K562 (cell line): ENCODE measurements at regions not wholly inside any gene's neighbourhood (a gene's known extent, or its start where the extent isn't known, plus 50 kb on each side); places are given as distances from the start of the nearest gene placed in this dataset.

Experiments used
- ATAC-seq: fragments of 200-7000 bp; cut with Tn5 transposase; 3 replicates; pipeline ENCODE4 v1.9.1; 2020; ENCODE audit warnings: moderate library complexity
- BruUV-seq: library from RNA; stranded (reverse); fragments of 400-500 nt; replicated peaks from 2 replicates; lab custom pipeline; 2021; lab: Mats Ljungman, UMichigan
- CTCF ChIA-PET: fragments of 300-600 bp; formaldehyde crosslinking; extraction: SDS; loops from one replicate; lab custom pipeline; 2021; ENCODE audit warnings: low intra/inter-chr PET ratio; lab: Yijun Ruan, JAX
- POLR2A ChIA-PET: fragments of 300-600, 350-650 bp; sonication (Branson Sonifier 250); formaldehyde crosslinking; extraction: SDS; loops from one replicate; lab custom pipeline; 2021; ENCODE audit warnings: antibody characterized with exemption, inconsistent platforms; lab: Yijun Ruan, JAX
- DNase-seq, 4 experiments: peaks; one replicate each; pipeline versions ENCODE4 v3.0.0 to v3.0.0-alpha.2; 2011 to 2018; ENCODE audit warnings: low spot score in 3 of 4, mixed read lengths in 3 of 4; ENCODE audit errors: extremely low read depth in 1 of 4
- FAIRE-seq: peaks from 2 replicates; lab custom pipeline; 2011; peaks lifted over from hg19 to GRCh38; lab: Jason Lieb, UNC
- H2AFZ ChIP-seq: 2 replicates; pipeline ENCODE4 v1.6.0; 2011; ENCODE audit warnings: low read depth, low read length, control low read depth, inconsistent platforms
- H3K27ac ChIP-seq: fragments of 200-600 bp; 3 replicates; pipeline ENCODE4 v1.8.0; 2011; ENCODE audit warnings: low read depth, mild to moderate bottlenecking, control low read depth, inconsistent platforms, low read length, moderate library complexity, mixed read lengths; ENCODE audit errors: extremely low read depth
- H3K27me3 ChIP-seq, 2 experiments: fragments of 300-600 bp in 1 of 2; 2 replicates in 1 of 2; 3 replicates in 1 of 2; pipeline versions ENCODE4 v1.6.0 to v1.8.0; 2011; ENCODE audit warnings: inconsistent platforms in 2 of 2, low read length in 2 of 2, mild to moderate bottlenecking in 1 of 2, mixed read lengths in 1 of 2, moderate library complexity in 1 of 2; ENCODE audit not compliant: control insufficient read depth in 2 of 2, insufficient read depth in 2 of 2
- H3K36me3 ChIP-seq: fragments of 300-600 bp; 3 replicates; pipeline ENCODE4 v1.8.0; 2011; ENCODE audit warnings: mild to moderate bottlenecking, low read length, inconsistent platforms; ENCODE audit not compliant: control insufficient read depth, insufficient read depth
- H3K4me1 ChIP-seq, 2 experiments: fragments of 200-600 bp in 1 of 2; replicated peaks in 1 of 2; 2 replicates in 1 of 2; 3 replicates in 1 of 2; pipeline versions ENCODE4 v1.5.1 to v1.8.0; 2011; ENCODE audit warnings: inconsistent platforms in 2 of 2, low read length in 2 of 2, mild to moderate bottlenecking in 1 of 2, mixed read lengths in 1 of 2, moderate library complexity in 1 of 2; ENCODE audit not compliant: control insufficient read depth in 2 of 2, insufficient read depth in 2 of 2
- H3K4me2 ChIP-seq: 2 replicates; pipeline ENCODE4 v1.6.1; 2011; ENCODE audit warnings: low read length, control low read depth, inconsistent platforms, mixed read lengths; ENCODE audit not compliant: insufficient read depth
- H3K4me3 ChIP-seq: fragments of 200-600 bp; sonication (generic), shearing (Covaris generic); 2 replicates; pipeline ENCODE4 v1.5.1; 2016; ENCODE audit warnings: control low read depth, inconsistent platforms
- H3K79me2 ChIP-seq: fragments of 200-600 bp; 3 replicates; pipeline ENCODE4 v1.8.0; 2011; ENCODE audit warnings: low read length, inconsistent platforms; ENCODE audit not compliant: control insufficient read depth, insufficient read depth
- H3K9ac ChIP-seq, 2 experiments: 2 replicates each; pipeline versions ENCODE4 v1.6.0 to v1.6.1; 2011; ENCODE audit warnings: low read depth in 2 of 2, low read length in 2 of 2, control low read depth in 1 of 2, inconsistent platforms in 1 of 2, mild to moderate bottlenecking in 1 of 2, mixed read lengths in 1 of 2; ENCODE audit not compliant: insufficient read depth in 1 of 2
- H3K9me1 ChIP-seq: one replicate; pipeline ENCODE4 v1.6.0; 2011; ENCODE audit warnings: inconsistent platforms, mild to moderate bottlenecking, low read length, moderate library complexity; ENCODE audit not compliant: control insufficient read depth, insufficient read depth
- H3K9me3 ChIP-seq: replicated peaks from 2 replicates; pipeline ENCODE4 v1.5.1; 2011; ENCODE audit warnings: low read depth, low read length, inconsistent platforms; ENCODE audit not compliant: control insufficient read depth, insufficient read depth
- H4K20me1 ChIP-seq: replicated peaks from 2 replicates; pipeline ENCODE4 v1.6.1; 2011; ENCODE audit warnings: low read length, inconsistent platforms, mixed read lengths; ENCODE audit not compliant: control insufficient read depth, insufficient read depth
- BRD9 ChIP-seq: fragments of 450-650 bp; IDR thresholded peaks from 2 replicates; pipeline ENCODE4 v1.6.1; 2018; ENCODE audit warnings: low read depth; ENCODE audit not compliant: partially characterized antibody
- CEBPB ChIP-seq: fragments of 450-650 bp; IDR thresholded peaks from 2 replicates; pipeline ENCODE4 v1.6.1; 2016; ENCODE audit warnings: missing genetic modification characterization, missing compliant biosample characterization
- DIDO1 ChIP-seq: fragments of 450-650 bp; IDR thresholded peaks from 2 replicates; pipeline ENCODE4 v1.6.1; 2016; ENCODE audit warnings: low read depth, missing biosample characterization, missing genetic modification characterization
- GABPB2 ChIP-seq: fragments of 250-450 bp; sonication (Bioruptor Pico); conservative IDR thresholded peaks from 2 replicates; pipeline ENCODE4 v1.5.1; 2021; ENCODE audit warnings: mild to moderate bottlenecking
- HOMEZ ChIP-seq: fragments of 250-450 bp; sonication (Bioruptor Pico); IDR thresholded peaks from 2 replicates; pipeline ENCODE4 v1.4.0; 2020; ENCODE audit warnings: mild to moderate bottlenecking, moderate library complexity
- MGA ChIP-seq: fragments of 450-650 bp; IDR thresholded peaks from 2 replicates; pipeline ENCODE4 v1.6.1; 2016; ENCODE audit warnings: mild to moderate bottlenecking, moderate library complexity
- SMC3 ChIP-seq: conservative IDR thresholded peaks from 2 replicates; pipeline ENCODE4 v1.6.1; 2011; ENCODE audit warnings: low read depth, low read length, improper control_type of control experiment; ENCODE audit not compliant: insufficient read depth
- TFAM ChIP-seq: fragments of 250-450 bp; sonication (Bioruptor Pico); conservative IDR thresholded peaks from 2 replicates; pipeline ENCODE4 v1.5.0; 2021; ENCODE audit warnings: mild to moderate bottlenecking, moderate library complexity
- WHSC1 ChIP-seq: IDR thresholded peaks from one replicate; pipeline ENCODE4 v1.6.1; 2012; ENCODE audit warnings: low read length, control low read depth, inconsistent platforms
- ZNF445 ChIP-seq: fragments of 250-450 bp; sonication (Bioruptor Pico); IDR thresholded peaks from 2 replicates; pipeline ENCODE4 v1.4.0; 2020; ENCODE audit warnings: low read depth, mild to moderate bottlenecking, moderate library complexity
- ZNF589 ChIP-seq: fragments of 200-800 bp; sonication (Bioruptor generic); IDR thresholded peaks from 2 replicates; pipeline ENCODE4 v1.6.1; 2016; ENCODE audit warnings: low read depth, missing genetic modification characterization, missing compliant biosample characterization
- WGBS: fragments of 100-300 bp; shearing (Covaris generic); methylation state at CpG from one replicate; pipeline ENCODE4 v1.1.6; 2016; ENCODE audit warnings: low coverage, mixed read lengths; ENCODE audit not compliant: insufficient coverage; ENCODE audit errors: missing lambda C conversion rate; 5-methylcytosine and 5-hydroxymethylcytosine counted together
- in situ Hi-C: fragments of 300-500 bp; cut with MboI; formaldehyde crosslinking; loops from 4 replicates; pipeline ENCODE4 v1.15.0; 2018; ENCODE audit warnings: inconsistent platforms, mixed read lengths
- intact Hi-C: fragments of 100-400 bp; cut with micrococcal nuclease; formaldehyde crosslinking; loops from 2 replicates; pipeline ENCODE4 v1.14.2; 2022

GRCh38 chr5:67301285-67301903 is 104.8 kb upstream of the CD180 start:
- ATAC-seq (no peak), FAIRE-seq (no peak), DNase-seq (no peak)
- no TSS peak for BruUV-seq
- Histone ChIP-seq H4K20me1 (no peaks in the 10 kb centered on the region), H3K9me1 (no peaks in the 10 kb centered on the region), H3K9ac (no peak overlapping the region), H3K4me1 (no peaks in the 10 kb centered on the region), H3K4me3 (no peak overlapping the region), H3K9me3 (no peaks in the 10 kb centered on the region), H3K36me3 (no peaks in the 10 kb centered on the region), H2AFZ (no peak overlapping the region), H3K27ac (no peak overlapping the region), H3K79me2 (no peaks in the 10 kb centered on the region), H3K27me3 (no peaks in the 10 kb centered on the region), H3K4me2 (no peak overlapping the region)
- ChIA-PET POLR2A (no interaction called here), CTCF (no interaction called here)
- TF ChIP-seq ZNF589 (CRISPR knock-in tag) = no peak
- TF ChIP-seq TFAM (CRISPR knock-in tag) = no peak
- no peak for TF ChIP-seq GABPB2
- TF ChIP-seq DIDO1 (tag) = no peak
- TF ChIP-seq ZNF445 = no peak
- TF ChIP-seq CEBPB = no peak
- TF ChIP-seq WHSC1 = no peak
- TF ChIP-seq MGA = no peak
- TF ChIP-seq HOMEZ (CRISPR knock-in tag) = no peak
- no peak for TF ChIP-seq BRD9
- no peak for TF ChIP-seq SMC3
- in situ Hi-C loops = no loop called here
- 0% methylated on average over 8 of the region's 8 CpGs for WGBS
- intact Hi-C loops = no loop called here
